MCF 10A (cell line): ENCODE measurements at regions not wholly inside any gene's neighbourhood (a gene's known extent, or its start where the extent isn't known, plus 50 kb on each side); places are given as distances from the start of the nearest gene placed in this dataset.

ENCODE experiments used
- BruUV-seq: library from RNA; stranded (reverse); fragments of 400-500 nt; replicated peaks from 2 replicates; lab custom pipeline; 2021; lab: Mats Ljungman, UMichigan
- CTCF ChIA-PET: fragments of 300-600 bp; sonication (Branson Sonifier 250); formaldehyde crosslinking; extraction: SDS; loops from one replicate; lab custom pipeline; 2021; ENCODE audit warnings: antibody characterized with exemption, inconsistent platforms; lab: Yijun Ruan, JAX
- POLR2A ChIA-PET: fragments of 300-600, 350-650 bp; sonication (Branson Sonifier 250); formaldehyde crosslinking; extraction: SDS; loops from one replicate; lab custom pipeline; 2020; ENCODE audit warnings: antibody characterized with exemption, inconsistent platforms; lab: Yijun Ruan, JAX
- DNase-seq: peaks from one replicate; pipeline ENCODE4 v3.0.0-alpha.2; 2018; ENCODE audit not compliant: unreplicated experiment
- H3K27ac Mint-ChIP-seq: one replicate; pipeline ENCODE4 v1.8.0; 2022; ENCODE audit warnings: mild to moderate bottlenecking, low read depth, mixed read lengths; ENCODE audit not compliant: unreplicated experiment
- H3K27me3 Mint-ChIP-seq: one replicate; pipeline ENCODE4 v1.8.0; 2022; ENCODE audit warnings: mixed read lengths; ENCODE audit not compliant: insufficient read depth, unreplicated experiment
- H3K36me3 Mint-ChIP-seq: one replicate; pipeline ENCODE4 v1.8.0; 2022; ENCODE audit warnings: mild to moderate bottlenecking, moderate library complexity, mixed read lengths; ENCODE audit not compliant: insufficient read depth, unreplicated experiment
- H3K4me1 Mint-ChIP-seq: one replicate; pipeline ENCODE4 v1.8.0; 2022; ENCODE audit warnings: mixed read lengths; ENCODE audit not compliant: insufficient read depth, unreplicated experiment
- H3K4me3 Mint-ChIP-seq: one replicate; pipeline ENCODE4 v1.8.0; 2022; ENCODE audit warnings: mild to moderate bottlenecking, moderate library complexity, mixed read lengths; ENCODE audit not compliant: unreplicated experiment
- H3K9me3 Mint-ChIP-seq: one replicate; pipeline ENCODE4 v1.8.0; 2022; ENCODE audit warnings: mixed read lengths; ENCODE audit not compliant: unreplicated experiment
- CTCF ChIP-seq: fragments of 200-600 bp; IDR thresholded peaks from one replicate; pipeline ENCODE4 v1.8.0; 2022; ENCODE audit warnings: antibody characterized with exemption, mild to moderate bottlenecking; ENCODE audit not compliant: unreplicated experiment
- intact Hi-C: fragments of 100-400 bp; cut with micrococcal nuclease; formaldehyde crosslinking; loops from 2 replicates; pipeline ENCODE4 v1.14.1; 2022

- Mint-ChIP-seq H3K36me3 (no peaks in the 10 kb centered on the region), H3K4me1 (peaks cover 12% of the 10 kb centered on the region)
- CTCF ChIA-PET: no interaction called here
These were observed 146.1 kb upstream of the DPYD start for GRCh38 chr1:98066911-98067310.

GRCh38 chr1:98059620-98060019 lies 138.8 kb upstream of the DPYD start:
- ChIA-PET POLR2A (no interaction called here), CTCF (interaction anchor here (1.2 kb wide), 1 partner anchor 9 kb away, joined by 6 read pairs; no protein-coding TSS in a partner anchor)
- intact Hi-C loops: no loop called here
- no peaks in the 10 kb centered on the region for H3K4me1 Mint-ChIP-seq
- BruUV-seq: no TSS peak
- H3K27me3 Mint-ChIP-seq: no peaks in the 10 kb centered on the region
- DNase-seq: no peak
- H3K9me3 Mint-ChIP-seq: no peaks in the 10 kb centered on the region
- no peaks in the 10 kb centered on the region for H3K36me3 Mint-ChIP-seq
- TF ChIP-seq CTCF: no peak
- H3K27ac Mint-ChIP-seq: no peak overlapping the region
- H3K4me3 Mint-ChIP-seq: no peak overlapping the region

More at GRCh38 chr1:98066911-98067310, 146.1 kb upstream of the DPYD start:
- Mint-ChIP-seq H3K9me3 (no peaks in the 10 kb centered on the region), H3K27ac (no peak overlapping the region), H3K4me3 (no peak overlapping the region), H3K27me3 (no peaks in the 10 kb centered on the region)
- no peak for DNase-seq
- POLR2A ChIA-PET: no interaction called here
- no peak for TF ChIP-seq CTCF
- intact Hi-C loops: no loop called here
- BruUV-seq: no TSS peak

DNA sequence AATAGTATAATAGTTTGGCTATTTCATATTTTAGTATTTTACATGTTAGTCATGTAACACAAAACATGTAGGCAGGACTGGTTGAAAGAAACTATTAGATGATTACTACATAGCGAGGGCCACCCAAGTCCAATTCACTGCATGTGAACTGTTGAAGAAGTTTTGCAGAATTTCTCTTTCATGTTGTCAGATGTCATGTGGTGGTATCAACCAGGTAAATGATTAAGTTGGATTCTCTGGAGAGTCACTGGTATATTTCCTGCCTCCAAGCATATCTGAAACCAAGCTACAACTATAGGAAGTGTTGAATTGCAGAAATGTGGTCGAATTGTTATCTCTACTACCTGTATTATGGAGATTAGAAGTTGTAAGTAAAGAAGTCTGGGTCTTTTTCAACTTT lies 137.8 kb upstream of the DPYD start:
- Mint-ChIP-seq H3K27ac (no peak overlapping the region), H3K27me3 (no peaks in the 10 kb centered on the region), H3K9me3 (no peaks in the 10 kb centered on the region), H3K36me3 (no peaks in the 10 kb centered on the region), H3K4me1 (no peaks in the 10 kb centered on the region), H3K4me3 (no peak overlapping the region)
- CTCF ChIA-PET: interaction anchor here (0.7 to 1.1 kb wide), 3 partner anchors 185 to 824 kb away, joined by 3 read pairs; no protein-coding TSS in a partner anchor
- intact Hi-C loops: no loop called here
- no peak for TF ChIP-seq CTCF
- BruUV-seq: no TSS peak
- POLR2A ChIA-PET: no interaction called here
- DNase-seq: no peak

GRCh38 chr1:98057236-98057910 lies 136.5 kb upstream of the DPYD start:
- ChIA-PET POLR2A (no interaction called here), CTCF (interaction anchor here (1.1 kb wide), 1 partner anchor 411 kb away, joined by 3 read pairs; no protein-coding TSS in a partner anchor)
- BruUV-seq: no TSS peak
- Mint-ChIP-seq H3K4me1 (peaks cover 6% of the 10 kb centered on the region), H3K36me3 (no peaks in the 10 kb centered on the region), H3K9me3 (no peaks in the 10 kb centered on the region), H3K4me3 (no peak overlapping the region), H3K27ac (no peak overlapping the region), H3K27me3 (no peaks in the 10 kb centered on the region)
- TF ChIP-seq CTCF: no peak
- intact Hi-C loops: no loop called here
- no peak for DNase-seq
